DND-41 (cell line): ENCODE measurements at regions not wholly inside any gene's neighbourhood (a gene's known extent, or its start where the extent isn't known, plus 50 kb on each side); places are given as distances from the start of the nearest gene placed in this dataset.

Experiments
- EZH2 ChIP-seq: IDR thresholded peaks from 3 replicates; pipeline ENCODE4 v1.6.1; 2012; ENCODE audit warnings: borderline replicate concordance, low read depth, mild to moderate bottlenecking, moderate library complexity, low read length, inconsistent platforms; ENCODE audit not compliant: severe bottlenecking
- TF ChIP-seq, protein P1 (sequence below): IDR thresholded peaks from 2 replicates; pipeline ENCODE4 v1.5.1; 2012; ENCODE audit warnings: borderline replicate concordance, low read length, moderate library complexity, mild to moderate bottlenecking; ENCODE audit not compliant: poor library complexity, severe bottlenecking; ENCODE audit errors: extremely low read depth

GRCh38 chr1:69073176-69073575 lies 494.5 kb upstream of the LRRC7 start:
- TF ChIP-seq, protein P1, sequence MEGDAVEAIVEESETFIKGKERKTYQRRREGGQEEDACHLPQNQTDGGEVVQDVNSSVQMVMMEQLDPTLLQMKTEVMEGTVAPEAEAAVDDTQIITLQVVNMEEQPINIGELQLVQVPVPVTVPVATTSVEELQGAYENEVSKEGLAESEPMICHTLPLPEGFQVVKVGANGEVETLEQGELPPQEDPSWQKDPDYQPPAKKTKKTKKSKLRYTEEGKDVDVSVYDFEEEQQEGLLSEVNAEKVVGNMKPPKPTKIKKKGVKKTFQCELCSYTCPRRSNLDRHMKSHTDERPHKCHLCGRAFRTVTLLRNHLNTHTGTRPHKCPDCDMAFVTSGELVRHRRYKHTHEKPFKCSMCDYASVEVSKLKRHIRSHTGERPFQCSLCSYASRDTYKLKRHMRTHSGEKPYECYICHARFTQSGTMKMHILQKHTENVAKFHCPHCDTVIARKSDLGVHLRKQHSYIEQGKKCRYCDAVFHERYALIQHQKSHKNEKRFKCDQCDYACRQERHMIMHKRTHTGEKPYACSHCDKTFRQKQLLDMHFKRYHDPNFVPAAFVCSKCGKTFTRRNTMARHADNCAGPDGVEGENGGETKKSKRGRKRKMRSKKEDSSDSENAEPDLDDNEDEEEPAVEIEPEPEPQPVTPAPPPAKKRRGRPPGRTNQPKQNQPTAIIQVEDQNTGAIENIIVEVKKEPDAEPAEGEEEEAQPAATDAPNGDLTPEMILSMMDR: peak; percentile 12
- TF ChIP-seq EZH2: no peak
